NT2/D1 (cell line): ENCODE measurements at regions not wholly inside any gene's neighbourhood (a gene's known extent, or its start where the extent isn't known, plus 50 kb on each side); places are given as distances from the start of the nearest gene placed in this dataset.

Experiments
- SUZ12 ChIP-seq: IDR thresholded peaks from 2 replicates; pipeline ENCODE4 v1.6.1; 2011; ENCODE audit not compliant: insufficient read length, insufficient read depth; ENCODE audit errors: extremely low read depth
- YY1 ChIP-seq: IDR thresholded peaks from 2 replicates; pipeline ENCODE4 v1.6.1; 2011; ENCODE audit not compliant: insufficient read length, insufficient read depth
- ZNF274 ChIP-seq: IDR thresholded peaks from 2 replicates; pipeline ENCODE4 v1.6.1; 2011; ENCODE audit warnings: mild to moderate bottlenecking, low read depth, low read length

GRCh38 chr9:18138656-18139055 lies 335.3 kb upstream of the ADAMTSL1 start:
- no peak for TF ChIP-seq ZNF274
- TF ChIP-seq SUZ12: no peak
- TF ChIP-seq YY1: no peak
